Endodermal cell (in vitro differentiated cells): ENCODE measurements at regions not wholly inside any gene's neighbourhood (a gene's known extent, or its start where the extent isn't known, plus 50 kb on each side); places are given as distances from the start of the nearest gene placed in this dataset.

Experiments
- DNase-seq: peaks from one replicate; pipeline ENCODE4 v3.0.0-alpha.2; 2017
- H3K27ac ChIP-seq: 2 replicates; pipeline ENCODE4 v1.5.1; 2013; ENCODE audit warnings: mild to moderate bottlenecking, low read depth, low read length, moderate library complexity
- H3K27me3 ChIP-seq: 2 replicates; pipeline ENCODE4 v1.6.1; 2013; ENCODE audit warnings: mild to moderate bottlenecking, low read length, moderate library complexity; ENCODE audit not compliant: insufficient read depth, control insufficient read depth, poor library complexity, severe bottlenecking
- H3K36me3 ChIP-seq: 2 replicates; pipeline ENCODE4 v1.7.0; 2013; ENCODE audit warnings: mild to moderate bottlenecking, low read length, moderate library complexity; ENCODE audit not compliant: control insufficient read depth, insufficient read depth
- H3K4me1 ChIP-seq: one replicate; pipeline ENCODE4 v1.7.0; 2013; ENCODE audit warnings: low read length; ENCODE audit not compliant: control insufficient read depth, insufficient read depth
- H3K4me3 ChIP-seq: 2 replicates; pipeline ENCODE4 v1.5.1; 2013; ENCODE audit warnings: mild to moderate bottlenecking, low read length, moderate library complexity
- H3K9ac ChIP-seq: 2 replicates; pipeline ENCODE4 v1.6.1; 2013; ENCODE audit warnings: mild to moderate bottlenecking, low read length, moderate library complexity; ENCODE audit not compliant: poor library complexity, severe bottlenecking; ENCODE audit errors: extremely low read depth
- H3K9me3 ChIP-seq: 2 replicates; pipeline ENCODE4 v1.6.1; 2013; ENCODE audit warnings: mild to moderate bottlenecking, low read length, moderate library complexity; ENCODE audit not compliant: control insufficient read depth
- H3K27ac Mint-ChIP-seq: 2 replicates; pipeline ENCODE4 v1.8.0; 2020; ENCODE audit warnings: mixed read lengths
- H3K27me3 Mint-ChIP-seq: 2 replicates; pipeline ENCODE4 v1.8.0; 2021; ENCODE audit warnings: mild to moderate bottlenecking, mixed read lengths; ENCODE audit not compliant: insufficient read depth
- H3K36me3 Mint-ChIP-seq: 2 replicates; pipeline ENCODE4 v1.8.0; 2020; ENCODE audit warnings: low read depth, mixed read lengths
- H3K4me1 Mint-ChIP-seq: 2 replicates; pipeline ENCODE4 v1.8.0; 2020; ENCODE audit warnings: mixed read lengths
- H3K4me3 Mint-ChIP-seq: 2 replicates; pipeline ENCODE4 v1.8.0; 2020; ENCODE audit warnings: mild to moderate bottlenecking, moderate library complexity, mixed read lengths
- H3K9me3 Mint-ChIP-seq: 2 replicates; pipeline ENCODE4 v1.8.0; 2020; ENCODE audit warnings: mild to moderate bottlenecking, mixed read lengths
- WGBS, 2 experiments: methylation state at CpG; one replicate each; pipeline versions ENCODE4 v1.1.5 to v1.1.7; 2013; ENCODE audit warnings: missing lambda C conversion rate in 2 of 2, mixed read lengths in 1 of 2; ENCODE audit not compliant: insufficient coverage in 1 of 2, insufficient read length in 1 of 2; 5-methylcytosine and 5-hydroxymethylcytosine counted together
- TF ChIP-seq, protein P1 (sequence below): fragments of 200-600 bp; sonication (generic); conservative IDR thresholded peaks from 2 replicates; pipeline ENCODE4 v1.5.0; 2021; ENCODE audit warnings: antibody characterized with exemption, mild to moderate bottlenecking

DNA sequence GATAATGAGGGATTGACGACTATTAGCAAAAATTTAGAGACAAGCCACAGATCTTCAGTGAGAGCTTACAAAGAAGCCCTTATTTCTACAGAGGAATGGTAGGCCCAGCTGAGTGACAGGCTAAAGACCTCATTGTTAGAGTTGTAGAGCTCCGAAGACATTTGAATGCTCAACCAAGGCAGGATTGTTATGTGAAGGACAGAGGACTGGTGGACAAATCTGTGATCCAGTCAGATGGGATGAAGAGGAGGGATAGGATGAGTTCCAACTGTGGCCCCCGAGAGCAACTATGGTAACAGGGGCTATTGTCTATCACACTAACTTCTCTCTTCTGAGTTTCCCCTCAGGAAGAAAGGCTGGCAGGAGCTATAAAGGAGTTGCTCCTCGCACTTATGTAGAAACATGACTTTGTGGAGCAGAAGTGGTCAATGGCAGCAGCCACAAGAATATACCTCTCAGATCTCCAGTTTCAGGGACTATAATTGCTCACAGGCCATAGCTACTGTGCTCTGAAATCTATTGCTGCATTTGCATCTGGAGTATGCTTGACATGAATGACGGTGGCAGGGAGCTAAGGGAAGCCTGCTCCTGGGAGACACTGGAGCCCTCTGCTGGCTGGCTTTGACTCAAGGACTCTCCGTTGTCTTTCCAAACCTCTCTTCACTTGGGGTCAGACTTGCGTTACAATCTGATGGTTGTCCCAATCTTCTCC lies 50.3 kb upstream of the GREB1L start:
- Histone ChIP-seq H3K9ac (no peak overlapping the region), H3K9me3 (no peaks in the 10 kb centered on the region), H3K27me3 (peaks cover 29% of the 10 kb centered on the region), H3K4me1 (no peaks in the 10 kb centered on the region), H3K27ac (no peak overlapping the region), H3K36me3 (no peaks in the 10 kb centered on the region), H3K4me3 (no peak overlapping the region)
- H3K4me3 Mint-ChIP-seq: no peak overlapping the region
- no peaks in the 10 kb centered on the region for H3K36me3 Mint-ChIP-seq
- TF ChIP-seq, protein P1, sequence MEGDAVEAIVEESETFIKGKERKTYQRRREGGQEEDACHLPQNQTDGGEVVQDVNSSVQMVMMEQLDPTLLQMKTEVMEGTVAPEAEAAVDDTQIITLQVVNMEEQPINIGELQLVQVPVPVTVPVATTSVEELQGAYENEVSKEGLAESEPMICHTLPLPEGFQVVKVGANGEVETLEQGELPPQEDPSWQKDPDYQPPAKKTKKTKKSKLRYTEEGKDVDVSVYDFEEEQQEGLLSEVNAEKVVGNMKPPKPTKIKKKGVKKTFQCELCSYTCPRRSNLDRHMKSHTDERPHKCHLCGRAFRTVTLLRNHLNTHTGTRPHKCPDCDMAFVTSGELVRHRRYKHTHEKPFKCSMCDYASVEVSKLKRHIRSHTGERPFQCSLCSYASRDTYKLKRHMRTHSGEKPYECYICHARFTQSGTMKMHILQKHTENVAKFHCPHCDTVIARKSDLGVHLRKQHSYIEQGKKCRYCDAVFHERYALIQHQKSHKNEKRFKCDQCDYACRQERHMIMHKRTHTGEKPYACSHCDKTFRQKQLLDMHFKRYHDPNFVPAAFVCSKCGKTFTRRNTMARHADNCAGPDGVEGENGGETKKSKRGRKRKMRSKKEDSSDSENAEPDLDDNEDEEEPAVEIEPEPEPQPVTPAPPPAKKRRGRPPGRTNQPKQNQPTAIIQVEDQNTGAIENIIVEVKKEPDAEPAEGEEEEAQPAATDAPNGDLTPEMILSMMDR: peak; percentile 84
- 57 to 61% methylated on average over 6 to 7 of the region's 7 CpGs for WGBS, 2 experiments
- peak; percentile 89 for DNase-seq
- H3K9me3 Mint-ChIP-seq: no peaks in the 10 kb centered on the region
- H3K4me1 Mint-ChIP-seq: no peaks in the 10 kb centered on the region
- peaks cover 45% of the 10 kb centered on the region for H3K27me3 Mint-ChIP-seq
- H3K27ac Mint-ChIP-seq: no peak overlapping the region
